ENCODE measurements at regions not wholly inside any gene's neighbourhood (a gene's known extent, or its start where the extent isn't known, plus 50 kb on each side); places are given as distances from the start of the nearest gene placed in this dataset.

DNA sequence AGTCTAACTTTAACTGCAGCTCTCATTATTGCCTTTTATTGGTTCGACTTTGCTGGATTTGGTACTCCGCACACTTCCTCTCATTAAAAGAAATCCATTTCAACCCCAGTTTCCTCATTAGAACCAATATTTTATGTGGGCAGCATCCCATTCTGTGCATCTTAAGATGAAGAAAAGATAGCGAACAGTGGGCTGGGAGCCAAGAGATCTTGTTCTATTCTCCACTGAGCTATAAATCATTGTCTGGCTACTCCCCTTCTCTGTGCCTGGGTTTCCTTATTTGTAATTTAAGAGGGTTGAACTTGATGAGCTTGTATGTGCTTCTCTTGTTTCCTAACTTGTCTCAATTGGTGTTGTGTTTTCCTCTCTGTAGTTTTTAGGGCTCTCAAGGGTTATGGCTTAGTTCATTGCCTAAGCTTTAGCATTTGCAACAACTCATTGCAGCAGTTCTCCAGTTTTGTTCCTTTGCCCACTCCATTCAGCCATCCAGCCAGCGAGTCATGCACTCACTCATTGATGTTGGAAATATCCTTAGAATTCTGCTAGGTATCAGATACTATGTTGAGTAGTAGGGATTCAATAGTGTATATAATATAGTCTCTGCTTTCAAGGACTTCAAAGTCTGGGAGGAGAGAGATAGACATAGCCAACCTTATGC is 273.3 kb upstream of the TNC start:
- no peak for TF ChIP-seq POLR2A (IDR thresholded peaks at IDR 0.05)
- TF ChIP-seq, protein P1, sequence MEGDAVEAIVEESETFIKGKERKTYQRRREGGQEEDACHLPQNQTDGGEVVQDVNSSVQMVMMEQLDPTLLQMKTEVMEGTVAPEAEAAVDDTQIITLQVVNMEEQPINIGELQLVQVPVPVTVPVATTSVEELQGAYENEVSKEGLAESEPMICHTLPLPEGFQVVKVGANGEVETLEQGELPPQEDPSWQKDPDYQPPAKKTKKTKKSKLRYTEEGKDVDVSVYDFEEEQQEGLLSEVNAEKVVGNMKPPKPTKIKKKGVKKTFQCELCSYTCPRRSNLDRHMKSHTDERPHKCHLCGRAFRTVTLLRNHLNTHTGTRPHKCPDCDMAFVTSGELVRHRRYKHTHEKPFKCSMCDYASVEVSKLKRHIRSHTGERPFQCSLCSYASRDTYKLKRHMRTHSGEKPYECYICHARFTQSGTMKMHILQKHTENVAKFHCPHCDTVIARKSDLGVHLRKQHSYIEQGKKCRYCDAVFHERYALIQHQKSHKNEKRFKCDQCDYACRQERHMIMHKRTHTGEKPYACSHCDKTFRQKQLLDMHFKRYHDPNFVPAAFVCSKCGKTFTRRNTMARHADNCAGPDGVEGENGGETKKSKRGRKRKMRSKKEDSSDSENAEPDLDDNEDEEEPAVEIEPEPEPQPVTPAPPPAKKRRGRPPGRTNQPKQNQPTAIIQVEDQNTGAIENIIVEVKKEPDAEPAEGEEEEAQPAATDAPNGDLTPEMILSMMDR (IDR thresholded peaks at IDR 0.05): no peak

All from tibial nerve (tissue), 3 donors.